ENCODE measurements at regions not wholly inside any gene's neighbourhood (a gene's known extent, or its start where the extent isn't known, plus 50 kb on each side); places are given as distances from the start of the nearest gene placed in this dataset.

DNA sequence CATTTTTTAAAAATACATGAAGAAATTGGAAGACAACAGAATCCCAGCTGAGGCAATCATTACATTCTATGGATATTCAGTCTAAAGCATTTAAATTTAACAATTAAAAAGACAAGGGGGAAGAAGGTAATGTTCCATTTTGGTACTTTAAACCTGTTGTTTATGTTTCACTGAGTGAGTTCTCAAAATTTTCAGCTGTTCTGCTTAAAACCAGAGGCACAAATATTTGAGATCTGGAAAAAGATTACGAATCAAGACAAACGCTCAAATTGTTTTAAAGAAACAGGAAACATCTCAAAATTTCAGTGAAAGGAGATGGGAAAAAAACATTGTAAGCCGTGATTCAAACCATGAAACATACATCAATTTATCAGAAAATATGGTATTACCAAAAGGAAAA, 656.2 kb upstream of the CHAC2 start:
- in situ Hi-C loops (cut with MboI; ENCODE audit: low sequenced_read_pairs in 4 of 4) = no loop called here
- no peak for TF ChIP-seq POLR2A (IDR thresholded peaks at IDR 0.05)
- TF ChIP-seq, protein P1, sequence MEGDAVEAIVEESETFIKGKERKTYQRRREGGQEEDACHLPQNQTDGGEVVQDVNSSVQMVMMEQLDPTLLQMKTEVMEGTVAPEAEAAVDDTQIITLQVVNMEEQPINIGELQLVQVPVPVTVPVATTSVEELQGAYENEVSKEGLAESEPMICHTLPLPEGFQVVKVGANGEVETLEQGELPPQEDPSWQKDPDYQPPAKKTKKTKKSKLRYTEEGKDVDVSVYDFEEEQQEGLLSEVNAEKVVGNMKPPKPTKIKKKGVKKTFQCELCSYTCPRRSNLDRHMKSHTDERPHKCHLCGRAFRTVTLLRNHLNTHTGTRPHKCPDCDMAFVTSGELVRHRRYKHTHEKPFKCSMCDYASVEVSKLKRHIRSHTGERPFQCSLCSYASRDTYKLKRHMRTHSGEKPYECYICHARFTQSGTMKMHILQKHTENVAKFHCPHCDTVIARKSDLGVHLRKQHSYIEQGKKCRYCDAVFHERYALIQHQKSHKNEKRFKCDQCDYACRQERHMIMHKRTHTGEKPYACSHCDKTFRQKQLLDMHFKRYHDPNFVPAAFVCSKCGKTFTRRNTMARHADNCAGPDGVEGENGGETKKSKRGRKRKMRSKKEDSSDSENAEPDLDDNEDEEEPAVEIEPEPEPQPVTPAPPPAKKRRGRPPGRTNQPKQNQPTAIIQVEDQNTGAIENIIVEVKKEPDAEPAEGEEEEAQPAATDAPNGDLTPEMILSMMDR (IDR thresholded peaks at IDR 0.05 in 4 of 5, conservative IDR thresholded peaks at IDR 0.05 in 1 of 5) = no peak
- Histone ChIP-seq H3K27ac (no peak overlapping the region), H3K36me3 (no peaks in the 10 kb centered on the region), H3K9me3 (no peaks in the 10 kb centered on the region), H3K4me3 (no peak overlapping the region), H3K4me1 (no peaks in the 10 kb centered on the region), H3K27me3 (no peaks in the 10 kb centered on the region)
- ATAC-seq = no peak
- DNase-seq = no peak
- intact Hi-C loops (cut with DNase I; ENCODE audit: low total_unique reads) = no loop called here

DNA sequence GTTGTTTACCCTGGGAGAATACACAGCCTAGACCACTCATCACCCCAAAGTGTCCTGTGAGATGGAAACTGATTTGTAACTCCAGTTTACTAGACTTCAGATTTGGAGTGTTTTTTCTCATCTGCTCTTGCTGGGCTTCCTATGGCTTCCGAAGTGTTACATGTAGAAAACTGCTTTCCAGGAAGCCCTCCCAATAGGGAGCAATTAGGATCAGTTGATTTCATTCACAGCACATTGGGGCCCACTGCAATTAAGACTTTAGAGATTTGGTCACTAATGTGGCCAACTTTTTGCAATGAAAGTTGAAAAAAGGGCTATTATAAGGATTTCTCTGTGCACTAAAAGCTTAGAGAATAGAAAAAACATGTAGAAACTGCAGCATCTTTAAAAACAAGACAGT, 656.6 kb upstream of the CHAC2 start:
- no peak overlapping the region for H3K4me3 ChIP-seq
- H3K36me3 ChIP-seq = no peaks in the 10 kb centered on the region
- H3K9me3 ChIP-seq = no peaks in the 10 kb centered on the region
- ATAC-seq (no peak), DNase-seq (no peak)
- no peak for TF ChIP-seq POLR2A (IDR thresholded peaks at IDR 0.05)
- TF ChIP-seq, protein P1 (IDR thresholded peaks at IDR 0.05 in 4 of 5, conservative IDR thresholded peaks at IDR 0.05 in 1 of 5) = no peak
- no peak overlapping the region for H3K27ac ChIP-seq
- intact Hi-C loops (cut with DNase I; ENCODE audit: low total_unique reads) (no loop called here), in situ Hi-C loops (cut with MboI; ENCODE audit: low sequenced_read_pairs in 4 of 4) (no loop called here)
- no peaks in the 10 kb centered on the region for H3K27me3 ChIP-seq
- no peaks in the 10 kb centered on the region for H3K4me1 ChIP-seq

DNA sequence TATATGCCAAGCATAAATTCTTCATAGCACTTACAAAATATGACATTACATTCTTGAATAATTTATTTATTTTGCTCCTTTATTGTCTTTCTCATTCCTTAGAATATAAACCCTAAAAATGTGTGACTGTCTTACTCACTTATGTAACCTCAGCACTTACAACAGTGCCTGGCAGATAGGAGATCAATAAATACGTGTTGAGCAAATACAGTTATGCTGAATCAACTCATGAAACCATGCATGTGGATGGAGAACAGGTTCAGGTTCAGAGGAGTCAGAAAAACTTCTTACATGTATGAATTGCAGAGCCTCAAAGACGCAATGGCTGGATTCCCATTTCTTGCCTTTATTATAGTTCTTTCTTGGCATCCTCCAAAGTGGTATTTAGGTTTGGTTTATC, 659.4 kb upstream of the CHAC2 start:
- Histone ChIP-seq H3K36me3 (no peaks in the 10 kb centered on the region), H3K4me1 (no peaks in the 10 kb centered on the region), H3K9me3 (no peaks in the 10 kb centered on the region), H3K4me3 (no peak overlapping the region), H3K27me3 (no peaks in the 10 kb centered on the region), H3K27ac (no peak overlapping the region)
- no peak for TF ChIP-seq POLR2A (IDR thresholded peaks at IDR 0.05)
- TF ChIP-seq, protein P1 (IDR thresholded peaks at IDR 0.05 in 4 of 5, conservative IDR thresholded peaks at IDR 0.05 in 1 of 5) = no peak
- DNase-seq (no peak), ATAC-seq (no peak)
- intact Hi-C loops (cut with DNase I; ENCODE audit: low total_unique reads) (no loop called here), in situ Hi-C loops (cut with MboI; ENCODE audit: low sequenced_read_pairs in 4 of 4) (no loop called here)

DNA sequence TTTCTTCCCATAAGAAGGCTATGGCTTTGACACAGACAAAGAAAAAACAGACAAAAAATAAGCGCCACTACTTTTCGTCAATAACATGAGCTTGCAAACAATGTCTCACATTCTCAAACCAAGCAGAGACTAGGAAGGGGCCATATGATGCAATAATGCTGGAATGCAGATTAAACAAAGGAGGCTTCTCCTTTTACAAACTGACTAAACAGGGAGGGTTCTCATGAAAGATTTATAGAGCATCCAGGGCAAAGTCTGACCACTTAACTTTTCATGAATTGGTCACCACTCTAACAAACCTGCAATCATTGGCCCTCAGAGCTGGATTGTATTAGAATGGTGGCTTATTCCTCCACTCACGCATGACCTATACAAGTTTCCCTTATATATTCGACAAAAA, 663.3 kb upstream of the CHAC2 start:
- in situ Hi-C loops (cut with MboI; ENCODE audit: low sequenced_read_pairs in 4 of 4) (no loop called here), intact Hi-C loops (cut with DNase I; ENCODE audit: low total_unique reads) (no loop called here)
- no peaks in the 10 kb centered on the region for H3K27me3 ChIP-seq
- H3K27ac ChIP-seq = no peak overlapping the region
- H3K9me3 ChIP-seq = no peaks in the 10 kb centered on the region
- TF ChIP-seq, protein P1 (IDR thresholded peaks at IDR 0.05 in 4 of 5, conservative IDR thresholded peaks at IDR 0.05 in 1 of 5) = no peak
- TF ChIP-seq POLR2A (IDR thresholded peaks at IDR 0.05) = no peak
- H3K4me1 ChIP-seq = no peaks in the 10 kb centered on the region
- H3K36me3 ChIP-seq = no peaks in the 10 kb centered on the region
- ATAC-seq (no peak), DNase-seq (no peak)
- no peak overlapping the region for H3K4me3 ChIP-seq

DNA sequence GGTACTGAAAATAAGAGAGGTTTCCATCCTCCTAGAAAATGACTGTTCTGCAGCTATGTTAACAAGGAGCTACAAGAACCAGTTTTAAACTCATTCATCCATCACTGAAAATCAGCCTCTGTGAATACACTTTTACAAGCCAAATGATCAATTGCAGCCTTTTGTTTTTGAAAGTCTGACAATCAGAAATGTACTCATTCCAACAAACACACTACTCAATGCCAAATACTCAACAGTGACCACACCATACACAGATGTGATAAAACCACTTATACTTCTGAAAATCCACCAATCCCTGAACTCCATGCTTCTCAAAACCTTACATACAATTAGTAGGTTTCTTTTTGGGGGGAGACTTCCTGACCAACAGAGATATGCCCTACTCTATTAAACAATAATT, 663.9 kb upstream of the CHAC2 start:
- Histone ChIP-seq H3K27ac (no peak overlapping the region), H3K27me3 (no peaks in the 10 kb centered on the region), H3K4me3 (no peak overlapping the region), H3K36me3 (no peaks in the 10 kb centered on the region), H3K4me1 (no peaks in the 10 kb centered on the region), H3K9me3 (no peaks in the 10 kb centered on the region)
- in situ Hi-C loops (cut with MboI; ENCODE audit: low sequenced_read_pairs in 4 of 4) = no loop called here
- TF ChIP-seq, protein P1 (IDR thresholded peaks at IDR 0.05 in 4 of 5, conservative IDR thresholded peaks at IDR 0.05 in 1 of 5) = no peak
- no peak for TF ChIP-seq POLR2A (IDR thresholded peaks at IDR 0.05)
- DNase-seq = no peak
- ATAC-seq = no peak
- intact Hi-C loops (cut with DNase I; ENCODE audit: low total_unique reads) = no loop called here

Measured in gastrocnemius medialis (tissue), 4 donors.